GM12873 (cell line): ENCODE measurements at regions not wholly inside any gene's neighbourhood (a gene's known extent, or its start where the extent isn't known, plus 50 kb on each side); places are given as distances from the start of the nearest gene placed in this dataset.

Experiments
- CTCF ChIP-seq: IDR thresholded peaks from 2 replicates; pipeline ENCODE4 v1.5.1; 2012; ENCODE audit warnings: low read depth, mild to moderate bottlenecking, moderate library complexity, low read length, control low read depth; ENCODE audit not compliant: insufficient read depth; ENCODE audit errors: missing control alignments

GRCh38 chr2:16473575-16473974 is 192.1 kb downstream of the CYRIA start:
- TF ChIP-seq CTCF: no peak

GRCh38 chr2:16470936-16471490 is 194.6 kb downstream of the CYRIA start:
- no peak for TF ChIP-seq CTCF

- TF ChIP-seq CTCF: no peak
Measured at GRCh38 chr2:16466821-16467151, 198.8 kb downstream of the CYRIA start.

GRCh38 chr2:16466133-16466820 is 199.4 kb downstream of the CYRIA start:
- TF ChIP-seq CTCF: no peak

GRCh38 chr2:16464641-16465040 is 201.0 kb downstream of the CYRIA start:
- TF ChIP-seq CTCF: no peak

- TF ChIP-seq CTCF: no peak
Measured at GRCh38 chr2:16462958-16463357, 202.7 kb downstream of the CYRIA start.

- no peak for TF ChIP-seq CTCF
Measured at GRCh38 chr2:16461672-16462071, 204.0 kb downstream of the CYRIA start.
